H9 (cell line): ENCODE measurements at regions not wholly inside any gene's neighbourhood (a gene's known extent, or its start where the extent isn't known, plus 50 kb on each side); places are given as distances from the start of the nearest gene placed in this dataset.

Source experiments
- DNase-seq: peaks from one replicate; pipeline ENCODE4 v3.0.0-alpha.2; 2017
- H2AFZ ChIP-seq: one replicate; pipeline ENCODE4 v1.6.1; 2013; ENCODE audit warnings: mild to moderate bottlenecking, low read length, control low read depth, moderate library complexity
- H2AK5ac ChIP-seq: 2 replicates; pipeline ENCODE4 v1.6.1; 2013; ENCODE audit warnings: low read length, control low read depth, mixed read lengths; ENCODE audit not compliant: insufficient read length
- H2BK120ac ChIP-seq: one replicate; pipeline ENCODE4 v1.6.1; 2013; ENCODE audit warnings: low read depth, mild to moderate bottlenecking, low read length, control low read depth, inconsistent platforms; ENCODE audit not compliant: poor library complexity, severe bottlenecking
- H2BK12ac ChIP-seq: 2 replicates; pipeline ENCODE4 v1.6.1; 2013; ENCODE audit warnings: low read length, control low read depth, mixed read lengths, low read depth; ENCODE audit not compliant: insufficient read length
- H2BK15ac ChIP-seq: 2 replicates; pipeline ENCODE4 v1.6.1; 2013; ENCODE audit warnings: low read depth, low read length, control low read depth
- H2BK20ac ChIP-seq: one replicate; pipeline ENCODE4 v1.6.1; 2013; ENCODE audit warnings: low read depth, mild to moderate bottlenecking, low read length, control low read depth, inconsistent platforms; ENCODE audit not compliant: poor library complexity, severe bottlenecking
- H2BK5ac ChIP-seq: 2 replicates; pipeline ENCODE4 v1.6.1; 2013; ENCODE audit warnings: low read length, control low read depth, mixed read lengths; ENCODE audit not compliant: insufficient read length
- H3K14ac ChIP-seq: 2 replicates; pipeline ENCODE4 v1.6.1; 2013; ENCODE audit warnings: low read length, control low read depth; ENCODE audit not compliant: insufficient read depth
- H3K18ac ChIP-seq: 2 replicates; pipeline ENCODE4 v1.6.1; 2013; ENCODE audit warnings: low read depth, mild to moderate bottlenecking, mixed read lengths, low read length, control low read depth; ENCODE audit not compliant: insufficient read length
- H3K23ac ChIP-seq: 2 replicates; pipeline ENCODE4 v1.6.1; 2013; ENCODE audit warnings: low read length, control low read depth, mixed read lengths, low read depth; ENCODE audit not compliant: insufficient read length
- H3K23me2 ChIP-seq: 2 replicates; pipeline ENCODE4 v1.6.1; 2013; ENCODE audit warnings: low read depth, mild to moderate bottlenecking, mixed read lengths, low read length, control low read depth; ENCODE audit not compliant: insufficient read length, poor library complexity, severe bottlenecking
- H3K27ac ChIP-seq: 2 replicates; pipeline ENCODE4 v1.5.1; 2013; ENCODE audit warnings: low read length, control low read depth, mixed read lengths, low read depth; ENCODE audit not compliant: insufficient read length
- H3K27me3 ChIP-seq: 2 replicates; pipeline ENCODE4 v1.6.1; 2013; ENCODE audit warnings: low read length, control low read depth, inconsistent platforms; ENCODE audit not compliant: insufficient read depth
- H3K4ac ChIP-seq: 2 replicates; pipeline ENCODE4 v1.6.1; 2013; ENCODE audit warnings: low read depth, mild to moderate bottlenecking, control low read depth, inconsistent platforms, low read length, moderate library complexity
- H3K4me1 ChIP-seq: 2 replicates; pipeline ENCODE4 v1.6.1; 2013; ENCODE audit warnings: low read length, control low read depth, inconsistent platforms; ENCODE audit not compliant: insufficient read depth
- H3K4me2 ChIP-seq: 2 replicates; pipeline ENCODE4 v1.6.1; 2013; ENCODE audit warnings: low read length, control low read depth, mixed read lengths; ENCODE audit not compliant: insufficient read length, insufficient read depth
- H3K56ac ChIP-seq: 2 replicates; pipeline ENCODE4 v1.6.1; 2013; ENCODE audit warnings: low read depth, mild to moderate bottlenecking, mixed read lengths, low read length, control low read depth; ENCODE audit not compliant: insufficient read length
- H3K79me1 ChIP-seq: 2 replicates; pipeline ENCODE4 v1.6.1; 2013; ENCODE audit warnings: low read depth, mild to moderate bottlenecking, moderate library complexity, low read length, control low read depth, inconsistent platforms; ENCODE audit not compliant: insufficient read depth, poor library complexity, severe bottlenecking
- H3K79me2 ChIP-seq: 2 replicates; pipeline ENCODE4 v1.6.1; 2013; ENCODE audit warnings: low read length, control low read depth, inconsistent platforms; ENCODE audit not compliant: insufficient read depth
- H3K9ac ChIP-seq: 2 replicates; pipeline ENCODE4 v1.6.1; 2013; ENCODE audit warnings: low read length, control low read depth, mixed read lengths; ENCODE audit not compliant: insufficient read length; ENCODE audit errors: extremely low read depth
- H3K9me3 ChIP-seq: one replicate; pipeline ENCODE4 v1.6.1; 2013; ENCODE audit warnings: low read depth, low read length, inconsistent platforms; ENCODE audit not compliant: control insufficient read depth
- H3T11ph ChIP-seq: one replicate; pipeline ENCODE4 v1.6.1; 2013; ENCODE audit warnings: mild to moderate bottlenecking, low read length, control low read depth, inconsistent platforms
- H4K20me1 ChIP-seq: one replicate; pipeline ENCODE4 v1.6.1; 2013; ENCODE audit not compliant: control insufficient read depth, insufficient read length, insufficient read depth
- H4K5ac ChIP-seq: 2 replicates; pipeline ENCODE4 v1.6.1; 2013; ENCODE audit warnings: low read depth, mild to moderate bottlenecking, mixed read lengths, low read length, control low read depth; ENCODE audit not compliant: insufficient read length
- H4K8ac ChIP-seq: replicated peaks from 2 replicates; pipeline ENCODE4 v1.6.1; 2013; ENCODE audit warnings: low read length, control low read depth, mixed read lengths, low read depth; ENCODE audit not compliant: insufficient read length
- H4K91ac ChIP-seq: 2 replicates; pipeline ENCODE4 v1.6.1; 2013; ENCODE audit warnings: low read depth, mild to moderate bottlenecking, moderate library complexity, mixed read lengths, low read length, control low read depth; ENCODE audit not compliant: insufficient read length
- H3K27ac Mint-ChIP-seq, 3 experiments: 2 replicates in 2 of 3; 3 replicates in 1 of 3; pipeline ENCODE4 v1.8.0; 2020 to 2021; ENCODE audit warnings: mixed read lengths in 3 of 3, mild to moderate bottlenecking in 1 of 3, moderate library complexity in 1 of 3
- H3K27me3 Mint-ChIP-seq: 2 replicates; pipeline ENCODE4 v1.8.0; 2021; ENCODE audit warnings: low read depth, mild to moderate bottlenecking, moderate library complexity, mixed read lengths
- H3K36me3 Mint-ChIP-seq, 3 experiments: 2 replicates in 2 of 3; 3 replicates in 1 of 3; pipeline ENCODE4 v1.8.0; 2020 to 2021; ENCODE audit warnings: low read depth in 3 of 3, mixed read lengths in 3 of 3; ENCODE audit not compliant: insufficient read depth in 1 of 3
- H3K4me1 Mint-ChIP-seq, 2 experiments: 2 replicates each; pipeline ENCODE4 v1.8.0; 2020; ENCODE audit warnings: mixed read lengths in 2 of 2
- H3K4me3 Mint-ChIP-seq, 2 experiments: 2 replicates in 1 of 2; 3 replicates in 1 of 2; pipeline ENCODE4 v1.8.0; 2020 to 2021; ENCODE audit warnings: mild to moderate bottlenecking in 2 of 2, mixed read lengths in 2 of 2, moderate library complexity in 1 of 2
- H3K9me3 Mint-ChIP-seq, 2 experiments: 2 replicates in 1 of 2; 3 replicates in 1 of 2; pipeline ENCODE4 v1.8.0; 2020; ENCODE audit warnings: mild to moderate bottlenecking in 2 of 2, mixed read lengths in 2 of 2, moderate library complexity in 1 of 2
- WGBS: extraction: QIAGEN DNeasy Blood & Tissue Kit; methylation state at CpG from one replicate; pipeline ENCODE4 v1.1.7; 2013; ENCODE audit warnings: missing lambda C conversion rate, low lambda C conversion rate, mixed read lengths; ENCODE audit not compliant: insufficient read length; ENCODE audit errors: extremely low coverage; 5-methylcytosine and 5-hydroxymethylcytosine counted together
- TF ChIP-seq, protein P1 (sequence below): fragments of 200-600 bp; sonication (generic); conservative IDR thresholded peaks from 3 replicates; pipeline ENCODE4 v1.8.0; 2021; ENCODE audit warnings: antibody characterized with exemption, mild to moderate bottlenecking

GRCh38 chr21:18937337-18937736 lies 533.8 kb upstream of the TMPRSS15 start:
- Mint-ChIP-seq H3K9me3 (peaks cover 9 to 10% of the 10 kb centered on the region in 2 experiments), H3K4me3 (no peak overlapping the region), H3K27ac (no peak overlapping the region), H3K27me3 (no peaks in the 10 kb centered on the region), H3K4me1 (no peaks in the 10 kb centered on the region), H3K36me3 (peaks cover 3 to 10% (median 7%) of the 10 kb centered on the region in 3 experiments)
- Histone ChIP-seq H3K9ac (no peak overlapping the region), H3K79me2 (no peaks in the 10 kb centered on the region), H3K9me3 (no peaks in the 10 kb centered on the region), H2BK12ac (no peak overlapping the region), H3K18ac (no peak overlapping the region), H2BK15ac (no peak overlapping the region), H4K8ac (no peak overlapping the region), H4K5ac (no peak overlapping the region), H3K14ac (no peak overlapping the region), H4K91ac (no peak overlapping the region), H3K27me3 (no peaks in the 10 kb centered on the region), H2BK5ac (no peak overlapping the region), H2AFZ (no peak overlapping the region), H3K56ac (no peak overlapping the region), H3K23ac (no peak overlapping the region), H3K27ac (no peak overlapping the region), H3T11ph (no peak overlapping the region), H2BK20ac (no peak overlapping the region), H3K4me1 (no peaks in the 10 kb centered on the region), H3K4ac (no peak overlapping the region), H2BK120ac (no peak overlapping the region), H2AK5ac (no peak overlapping the region), H4K20me1 (no peaks in the 10 kb centered on the region), H3K79me1 (no peaks in the 10 kb centered on the region), H3K23me2 (no peaks in the 10 kb centered on the region), H3K4me2 (no peak overlapping the region)
- WGBS: no CpG with 5 or more reads among the region's 7 CpGs
- no peak for DNase-seq
- TF ChIP-seq, protein P1, sequence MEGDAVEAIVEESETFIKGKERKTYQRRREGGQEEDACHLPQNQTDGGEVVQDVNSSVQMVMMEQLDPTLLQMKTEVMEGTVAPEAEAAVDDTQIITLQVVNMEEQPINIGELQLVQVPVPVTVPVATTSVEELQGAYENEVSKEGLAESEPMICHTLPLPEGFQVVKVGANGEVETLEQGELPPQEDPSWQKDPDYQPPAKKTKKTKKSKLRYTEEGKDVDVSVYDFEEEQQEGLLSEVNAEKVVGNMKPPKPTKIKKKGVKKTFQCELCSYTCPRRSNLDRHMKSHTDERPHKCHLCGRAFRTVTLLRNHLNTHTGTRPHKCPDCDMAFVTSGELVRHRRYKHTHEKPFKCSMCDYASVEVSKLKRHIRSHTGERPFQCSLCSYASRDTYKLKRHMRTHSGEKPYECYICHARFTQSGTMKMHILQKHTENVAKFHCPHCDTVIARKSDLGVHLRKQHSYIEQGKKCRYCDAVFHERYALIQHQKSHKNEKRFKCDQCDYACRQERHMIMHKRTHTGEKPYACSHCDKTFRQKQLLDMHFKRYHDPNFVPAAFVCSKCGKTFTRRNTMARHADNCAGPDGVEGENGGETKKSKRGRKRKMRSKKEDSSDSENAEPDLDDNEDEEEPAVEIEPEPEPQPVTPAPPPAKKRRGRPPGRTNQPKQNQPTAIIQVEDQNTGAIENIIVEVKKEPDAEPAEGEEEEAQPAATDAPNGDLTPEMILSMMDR: no peak
